Astrocyte (in vitro differentiated cells and primary cell): ENCODE measurements at regions not wholly inside any gene's neighbourhood (a gene's known extent, or its start where the extent isn't known, plus 50 kb on each side); places are given as distances from the start of the nearest gene placed in this dataset.

Source experiments
- DNase-seq: peaks from one replicate; pipeline ENCODE4 v3.0.0-alpha.2; 2010; ENCODE audit warnings: low read depth
- FAIRE-seq: peaks from 2 replicates; lab custom pipeline; 2011; peaks lifted over from hg19 to GRCh38; lab: Jason Lieb, UNC
- H2AFZ ChIP-seq: 2 replicates; pipeline ENCODE4 v1.6.0; 2012; ENCODE audit warnings: low read depth, low read length, inconsistent platforms
- H3K27ac ChIP-seq: 2 replicates; pipeline ENCODE4 v1.5.1; 2011; ENCODE audit warnings: low read depth, low read length, inconsistent platforms
- H3K27me3 ChIP-seq: 2 replicates; pipeline ENCODE4 v1.6.0; 2011; ENCODE audit warnings: low read length, inconsistent platforms; ENCODE audit not compliant: insufficient read depth
- H3K36me3 ChIP-seq: 2 replicates; pipeline ENCODE4 v1.5.1; 2011; ENCODE audit warnings: low read length, inconsistent platforms; ENCODE audit not compliant: insufficient read depth
- H3K4me1 ChIP-seq: 2 replicates; pipeline ENCODE4 v1.5.1; 2011; ENCODE audit warnings: low read length, inconsistent platforms; ENCODE audit not compliant: insufficient read depth
- H3K4me2 ChIP-seq: 2 replicates; pipeline ENCODE4 v1.6.0; 2012; ENCODE audit warnings: low read length, inconsistent platforms
- H3K4me3 ChIP-seq: 2 replicates; pipeline ENCODE4 v1.5.1; 2011; ENCODE audit warnings: low read depth, mild to moderate bottlenecking, low read length, inconsistent platforms; ENCODE audit not compliant: insufficient read depth
- H3K79me2 ChIP-seq: 2 replicates; pipeline ENCODE4 v1.6.0; 2012; ENCODE audit warnings: mild to moderate bottlenecking, low read length, inconsistent platforms; ENCODE audit not compliant: insufficient read depth
- H3K9ac ChIP-seq: 2 replicates; pipeline ENCODE4 v1.6.0; 2012; ENCODE audit warnings: mild to moderate bottlenecking, low read length, inconsistent platforms
- H3K9me3 ChIP-seq: 2 replicates; pipeline ENCODE4 v1.5.1; 2012; ENCODE audit warnings: low read depth, mild to moderate bottlenecking, low read length, inconsistent platforms; ENCODE audit not compliant: insufficient read depth
- H4K20me1 ChIP-seq: 2 replicates; pipeline ENCODE4 v1.6.0; 2012; ENCODE audit warnings: low read length, inconsistent platforms; ENCODE audit not compliant: insufficient read depth
- H3K27ac Mint-ChIP-seq: one replicate; pipeline ENCODE4 v1.8.0; 2021; ENCODE audit warnings: mild to moderate bottlenecking, mixed read lengths; ENCODE audit not compliant: unreplicated experiment
- H3K27me3 Mint-ChIP-seq: one replicate; pipeline ENCODE4 v1.8.0; 2021; ENCODE audit warnings: low read depth, mixed read lengths; ENCODE audit not compliant: unreplicated experiment
- H3K36me3 Mint-ChIP-seq: one replicate; pipeline ENCODE4 v1.8.0; 2021; ENCODE audit warnings: low read depth, mixed read lengths; ENCODE audit not compliant: unreplicated experiment
- H3K4me1 Mint-ChIP-seq: one replicate; pipeline ENCODE4 v1.8.0; 2021; ENCODE audit warnings: low read depth, mixed read lengths; ENCODE audit not compliant: unreplicated experiment
- H3K4me3 Mint-ChIP-seq: one replicate; pipeline ENCODE4 v1.8.0; 2021; ENCODE audit warnings: mild to moderate bottlenecking, moderate library complexity, mixed read lengths; ENCODE audit not compliant: unreplicated experiment
- H3K9me3 Mint-ChIP-seq: one replicate; pipeline ENCODE4 v1.8.0; 2021; ENCODE audit warnings: mild to moderate bottlenecking, mixed read lengths; ENCODE audit not compliant: unreplicated experiment
- CTCF ChIP-seq: IDR thresholded peaks from 2 replicates; pipeline ENCODE4 v1.5.1; 2011; ENCODE audit warnings: low read depth, mild to moderate bottlenecking, inconsistent platforms, low read length, moderate library complexity; ENCODE audit not compliant: insufficient read depth
- EZH2 ChIP-seq: IDR thresholded peaks from 2 replicates; pipeline ENCODE4 v1.6.1; 2012; ENCODE audit warnings: mild to moderate bottlenecking, low read length, inconsistent platforms; ENCODE audit not compliant: insufficient read depth

- DNase-seq = peak; percentile 70
- peak; percentile 72 for FAIRE-seq
- Histone ChIP-seq H3K9ac (peak overlapping the region; percentile 39), H3K27me3 (peaks cover 71% of the 10 kb centered on the region), H3K4me2 (peak overlapping the region; percentile 82), H3K36me3 (no peaks in the 10 kb centered on the region), H3K9me3 (no peaks in the 10 kb centered on the region), H2AFZ (no peak overlapping the region), H4K20me1 (no peaks in the 10 kb centered on the region), H3K4me3 (peak overlapping the region; percentile 38), H3K79me2 (no peaks in the 10 kb centered on the region), H3K4me1 (peaks cover 8% of the 10 kb centered on the region), H3K27ac (no peak overlapping the region)
- Mint-ChIP-seq H3K4me1 (peaks cover 5% of the 10 kb centered on the region), H3K27me3 (peaks cover 51% of the 10 kb centered on the region), H3K36me3 (no peaks in the 10 kb centered on the region), H3K9me3 (no peaks in the 10 kb centered on the region), H3K4me3 (peak overlapping the region; percentile 81), H3K27ac (peak overlapping the region; percentile 51)
- TF ChIP-seq EZH2 (no peak), CTCF (no peak)
Observed at GRCh38 chr21:38661889-38662568, 143.7 kb upstream of the ETS2 start.

DNA sequence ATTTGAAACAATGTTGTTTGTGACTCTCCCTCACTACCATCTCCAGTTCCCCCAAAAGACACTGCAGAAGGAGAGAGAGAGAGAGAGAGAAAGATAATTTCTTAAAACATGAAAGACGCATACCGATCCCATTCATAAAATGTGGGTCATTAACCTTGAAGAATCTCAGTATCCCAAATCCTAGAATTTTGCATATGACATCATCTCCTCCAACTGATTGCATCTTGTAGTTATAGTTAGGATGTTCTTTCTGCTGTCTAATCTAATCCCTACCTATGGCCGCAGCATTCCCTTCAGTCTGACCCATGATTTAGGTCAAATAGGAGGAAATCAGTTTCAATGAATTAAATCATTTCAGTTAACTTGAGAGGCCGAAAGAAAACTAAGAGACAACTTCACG is 142.4 kb upstream of the ETS2 start:
- no peak overlapping the region for H3K4me3 Mint-ChIP-seq
- H3K27me3 Mint-ChIP-seq = peaks cover 54% of the 10 kb centered on the region
- no peak overlapping the region for H3K27ac Mint-ChIP-seq
- Histone ChIP-seq H3K27me3 (peaks cover 71% of the 10 kb centered on the region), H3K4me1 (peaks cover 8% of the 10 kb centered on the region), H2AFZ (no peak overlapping the region), H3K36me3 (no peaks in the 10 kb centered on the region), H3K4me2 (no peak overlapping the region), H3K79me2 (no peaks in the 10 kb centered on the region), H3K4me3 (no peak overlapping the region), H3K9ac (no peak overlapping the region), H3K27ac (no peak overlapping the region), H3K9me3 (no peaks in the 10 kb centered on the region), H4K20me1 (no peaks in the 10 kb centered on the region)
- H3K36me3 Mint-ChIP-seq = no peaks in the 10 kb centered on the region
- TF ChIP-seq CTCF = no peak
- no peak for TF ChIP-seq EZH2
- H3K9me3 Mint-ChIP-seq = no peaks in the 10 kb centered on the region
- no peak for FAIRE-seq
- DNase-seq = no peak
- H3K4me1 Mint-ChIP-seq = peaks cover 5% of the 10 kb centered on the region

- no peak overlapping the region for H3K4me2 ChIP-seq
- H3K4me3 Mint-ChIP-seq = no peak overlapping the region
- no peak overlapping the region for H3K27ac Mint-ChIP-seq
- no peak overlapping the region for H3K4me3 ChIP-seq
- peaks cover 5% of the 10 kb centered on the region for H3K4me1 Mint-ChIP-seq
- peaks cover 8% of the 10 kb centered on the region for H3K4me1 ChIP-seq
- TF ChIP-seq EZH2 = no peak
- TF ChIP-seq CTCF = no peak
- H2AFZ ChIP-seq = no peak overlapping the region
- DNase-seq = no peak
- no peaks in the 10 kb centered on the region for H3K9me3 ChIP-seq
- H3K36me3 ChIP-seq = no peaks in the 10 kb centered on the region
- H4K20me1 ChIP-seq = no peaks in the 10 kb centered on the region
- H3K27me3 ChIP-seq = peaks cover 70% of the 10 kb centered on the region
- H3K27me3 Mint-ChIP-seq = peaks cover 60% of the 10 kb centered on the region
- no peak for FAIRE-seq
- H3K36me3 Mint-ChIP-seq = no peaks in the 10 kb centered on the region
- H3K27ac ChIP-seq = no peak overlapping the region
- no peak overlapping the region for H3K9ac ChIP-seq
- no peaks in the 10 kb centered on the region for H3K79me2 ChIP-seq
- no peaks in the 10 kb centered on the region for H3K9me3 Mint-ChIP-seq
Observed at GRCh38 chr21:38664315-38664714, 141.4 kb upstream of the ETS2 start.
